GM23338 (cell line): ENCODE measurements at regions not wholly inside any gene's neighbourhood (a gene's known extent, or its start where the extent isn't known, plus 50 kb on each side); places are given as distances from the start of the nearest gene placed in this dataset.

Experiments used
- EZH2 ChIP-seq: fragments of 200-600 bp; sonication (generic); IDR thresholded peaks from one replicate; pipeline ENCODE4 v1.8.0; 2017; ENCODE audit warnings: antibody characterized with exemption, mild to moderate bottlenecking, low read depth; ENCODE audit not compliant: unreplicated experiment
- POLR2AphosphoS5 ChIP-seq: IDR thresholded peaks from 2 replicates; pipeline ENCODE4 v1.6.1; 2016; ENCODE audit warnings: antibody characterized with exemption, low read depth
- TF ChIP-seq, protein P1 (sequence below), 2 experiments: fragments of 200-600 bp in 1 of 2; sonication (generic) in 1 of 2; conservative IDR thresholded peaks; 2 replicates each; pipeline versions ENCODE4 v1.5.1 to v1.6.1; 2016 to 2017; ENCODE audit warnings: antibody characterized with exemption in 2 of 2, low read depth in 2 of 2, mild to moderate bottlenecking in 2 of 2, moderate library complexity in 1 of 2
- TF ChIP-seq, protein P2 (sequence below): IDR thresholded peaks from one replicate; pipeline ENCODE4 v1.6.1; 2018; ENCODE audit warnings: antibody characterized with exemption; ENCODE audit not compliant: unreplicated experiment

DNA sequence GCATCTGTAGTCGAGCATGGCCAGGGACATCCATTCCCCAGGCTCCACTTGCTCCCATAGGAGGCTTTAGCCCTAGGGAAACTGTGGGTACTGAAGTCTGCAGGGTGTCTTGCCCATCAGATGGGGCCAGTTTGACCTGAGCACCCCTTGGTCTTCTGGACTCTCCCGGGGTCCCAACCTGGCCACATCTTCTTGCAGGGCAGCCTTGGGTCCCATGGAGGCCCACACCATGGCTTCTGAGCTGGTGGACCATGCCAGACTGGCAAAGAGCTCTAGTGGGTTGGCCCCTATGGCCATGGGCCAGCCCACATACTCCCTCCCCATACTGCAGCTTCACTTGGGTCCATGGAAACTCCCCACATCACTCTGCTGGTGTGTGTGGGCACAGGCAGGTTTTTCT is 154.4 kb upstream of the PRLR start:
- TF ChIP-seq, protein P1, sequence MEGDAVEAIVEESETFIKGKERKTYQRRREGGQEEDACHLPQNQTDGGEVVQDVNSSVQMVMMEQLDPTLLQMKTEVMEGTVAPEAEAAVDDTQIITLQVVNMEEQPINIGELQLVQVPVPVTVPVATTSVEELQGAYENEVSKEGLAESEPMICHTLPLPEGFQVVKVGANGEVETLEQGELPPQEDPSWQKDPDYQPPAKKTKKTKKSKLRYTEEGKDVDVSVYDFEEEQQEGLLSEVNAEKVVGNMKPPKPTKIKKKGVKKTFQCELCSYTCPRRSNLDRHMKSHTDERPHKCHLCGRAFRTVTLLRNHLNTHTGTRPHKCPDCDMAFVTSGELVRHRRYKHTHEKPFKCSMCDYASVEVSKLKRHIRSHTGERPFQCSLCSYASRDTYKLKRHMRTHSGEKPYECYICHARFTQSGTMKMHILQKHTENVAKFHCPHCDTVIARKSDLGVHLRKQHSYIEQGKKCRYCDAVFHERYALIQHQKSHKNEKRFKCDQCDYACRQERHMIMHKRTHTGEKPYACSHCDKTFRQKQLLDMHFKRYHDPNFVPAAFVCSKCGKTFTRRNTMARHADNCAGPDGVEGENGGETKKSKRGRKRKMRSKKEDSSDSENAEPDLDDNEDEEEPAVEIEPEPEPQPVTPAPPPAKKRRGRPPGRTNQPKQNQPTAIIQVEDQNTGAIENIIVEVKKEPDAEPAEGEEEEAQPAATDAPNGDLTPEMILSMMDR (conservative IDR thresholded peaks at IDR 0.05; ENCODE audit: low read depth in 2 of 2) = no peak
- TF ChIP-seq EZH2 (no peak), POLR2AphosphoS5 (no peak)
- TF ChIP-seq, protein P2, sequence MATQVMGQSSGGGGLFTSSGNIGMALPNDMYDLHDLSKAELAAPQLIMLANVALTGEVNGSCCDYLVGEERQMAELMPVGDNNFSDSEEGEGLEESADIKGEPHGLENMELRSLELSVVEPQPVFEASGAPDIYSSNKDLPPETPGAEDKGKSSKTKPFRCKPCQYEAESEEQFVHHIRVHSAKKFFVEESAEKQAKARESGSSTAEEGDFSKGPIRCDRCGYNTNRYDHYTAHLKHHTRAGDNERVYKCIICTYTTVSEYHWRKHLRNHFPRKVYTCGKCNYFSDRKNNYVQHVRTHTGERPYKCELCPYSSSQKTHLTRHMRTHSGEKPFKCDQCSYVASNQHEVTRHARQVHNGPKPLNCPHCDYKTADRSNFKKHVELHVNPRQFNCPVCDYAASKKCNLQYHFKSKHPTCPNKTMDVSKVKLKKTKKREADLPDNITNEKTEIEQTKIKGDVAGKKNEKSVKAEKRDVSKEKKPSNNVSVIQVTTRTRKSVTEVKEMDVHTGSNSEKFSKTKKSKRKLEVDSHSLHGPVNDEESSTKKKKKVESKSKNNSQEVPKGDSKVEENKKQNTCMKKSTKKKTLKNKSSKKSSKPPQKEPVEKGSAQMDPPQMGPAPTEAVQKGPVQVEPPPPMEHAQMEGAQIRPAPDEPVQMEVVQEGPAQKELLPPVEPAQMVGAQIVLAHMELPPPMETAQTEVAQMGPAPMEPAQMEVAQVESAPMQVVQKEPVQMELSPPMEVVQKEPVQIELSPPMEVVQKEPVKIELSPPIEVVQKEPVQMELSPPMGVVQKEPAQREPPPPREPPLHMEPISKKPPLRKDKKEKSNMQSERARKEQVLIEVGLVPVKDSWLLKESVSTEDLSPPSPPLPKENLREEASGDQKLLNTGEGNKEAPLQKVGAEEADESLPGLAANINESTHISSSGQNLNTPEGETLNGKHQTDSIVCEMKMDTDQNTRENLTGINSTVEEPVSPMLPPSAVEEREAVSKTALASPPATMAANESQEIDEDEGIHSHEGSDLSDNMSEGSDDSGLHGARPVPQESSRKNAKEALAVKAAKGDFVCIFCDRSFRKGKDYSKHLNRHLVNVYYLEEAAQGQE = no peak
